Lung (tissue), 11 donors: ENCODE measurements at regions not wholly inside any gene's neighbourhood (a gene's known extent, or its start where the extent isn't known, plus 50 kb on each side); places are given as distances from the start of the nearest gene placed in this dataset.

Experiments
- ATAC-seq: fragments of 200-7000 bp; cut with Tn5 transposase; one replicate; pipeline ENCODE4 v1.9.1; 2020; ENCODE audit warnings: moderate number of reproducible peaks; ENCODE audit not compliant: insufficient read depth, low FRiP score
- DNase-seq, 3 donors: peaks; one replicate each; pipeline ENCODE4 v3.0.0-alpha.2; 2013 to 2017
- H3K27ac ChIP-seq, 2 donors: one replicate each; pipeline ENCODE4 v1.5.1; 2013; ENCODE audit warnings: mild to moderate bottlenecking in 2 of 2, moderate library complexity in 2 of 2, control low read depth in 1 of 2, inconsistent platforms in 1 of 2, low read depth in 1 of 2, low read length in 1 of 2
- H3K27me3 ChIP-seq, 3 donors: one replicate each; pipeline ENCODE4 v1.5.1; 2013; ENCODE audit warnings: low read length in 2 of 3; ENCODE audit not compliant: control insufficient read depth in 3 of 3, insufficient read depth in 3 of 3
- H3K36me3 ChIP-seq, 4 donors: one replicate each; pipeline ENCODE4 v1.5.1; 2013; ENCODE audit warnings: low read length in 4 of 4, mild to moderate bottlenecking in 1 of 4, moderate library complexity in 1 of 4; ENCODE audit not compliant: control insufficient read depth in 4 of 4, insufficient read depth in 4 of 4
- H3K4me1 ChIP-seq, 5 donors: one replicate each; pipeline ENCODE4 v1.5.1; 2013; ENCODE audit warnings: low read length in 5 of 5, mild to moderate bottlenecking in 2 of 5, moderate library complexity in 1 of 5; ENCODE audit not compliant: control insufficient read depth in 5 of 5, insufficient read depth in 5 of 5
- H3K4me3 ChIP-seq: one replicate; pipeline ENCODE4 v1.5.1; 2013; ENCODE audit warnings: mild to moderate bottlenecking, control low read depth, moderate library complexity
- H3K9ac ChIP-seq, 2 donors: one replicate each; pipeline ENCODE4 v1.5.1; 2013; ENCODE audit warnings: low read length in 2 of 2, control low read depth in 1 of 2; ENCODE audit not compliant: insufficient read depth in 1 of 2
- H3K9me3 ChIP-seq, 4 donors: one replicate each; pipeline ENCODE4 v1.5.1; 2013; ENCODE audit warnings: low read length in 3 of 4, mild to moderate bottlenecking in 1 of 4, moderate library complexity in 1 of 4; ENCODE audit not compliant: control insufficient read depth in 4 of 4, insufficient read depth in 3 of 4
- WGBS, 2 donors: extraction: QIAGEN DNeasy Blood & Tissue Kit; methylation state at CpG; one replicate each; pipeline ENCODE4 v1.1.7; 2013; 5-methylcytosine and 5-hydroxymethylcytosine counted together
- TF ChIP-seq, protein P1 (sequence below): IDR thresholded peaks from 2 replicates; pipeline ENCODE4 v1.5.1; 2012; ENCODE audit warnings: mild to moderate bottlenecking; ENCODE audit errors: control extremely low read depth, extremely low read depth
- donor health status: control.
- donor health status: control.
- donor health status: Bipolar disorder and iron deficiency.
- donor health status: healthy.
- donor health status: DM: yes; HTN: yes; CAD: no.

GRCh38 chr7:36082216-36082615 lies 70.8 kb upstream of the EEPD1 start:
- TF ChIP-seq, protein P1, sequence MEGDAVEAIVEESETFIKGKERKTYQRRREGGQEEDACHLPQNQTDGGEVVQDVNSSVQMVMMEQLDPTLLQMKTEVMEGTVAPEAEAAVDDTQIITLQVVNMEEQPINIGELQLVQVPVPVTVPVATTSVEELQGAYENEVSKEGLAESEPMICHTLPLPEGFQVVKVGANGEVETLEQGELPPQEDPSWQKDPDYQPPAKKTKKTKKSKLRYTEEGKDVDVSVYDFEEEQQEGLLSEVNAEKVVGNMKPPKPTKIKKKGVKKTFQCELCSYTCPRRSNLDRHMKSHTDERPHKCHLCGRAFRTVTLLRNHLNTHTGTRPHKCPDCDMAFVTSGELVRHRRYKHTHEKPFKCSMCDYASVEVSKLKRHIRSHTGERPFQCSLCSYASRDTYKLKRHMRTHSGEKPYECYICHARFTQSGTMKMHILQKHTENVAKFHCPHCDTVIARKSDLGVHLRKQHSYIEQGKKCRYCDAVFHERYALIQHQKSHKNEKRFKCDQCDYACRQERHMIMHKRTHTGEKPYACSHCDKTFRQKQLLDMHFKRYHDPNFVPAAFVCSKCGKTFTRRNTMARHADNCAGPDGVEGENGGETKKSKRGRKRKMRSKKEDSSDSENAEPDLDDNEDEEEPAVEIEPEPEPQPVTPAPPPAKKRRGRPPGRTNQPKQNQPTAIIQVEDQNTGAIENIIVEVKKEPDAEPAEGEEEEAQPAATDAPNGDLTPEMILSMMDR: no peak
- Histone ChIP-seq H3K9ac (no peak overlapping the region), H3K36me3 (no peaks in the 10 kb centered on the region), H3K9me3 (no peaks in the 10 kb centered on the region), H3K27me3 (no peaks in the 10 kb centered on the region), H3K4me1 (peaks cover 0 to 2% (median 0%) of the 10 kb centered on the region in 5 donors), H3K4me3 (no peak overlapping the region), H3K27ac (no peak overlapping the region)
- DNase-seq: no peak
- no peak for ATAC-seq
- WGBS, 2 donors: 73 to 94% methylated on average over 4 of the region's 4 CpGs

GRCh38 chr7:36082910-36083309 lies 70.1 kb upstream of the EEPD1 start:
- Histone ChIP-seq H3K4me3 (no peak overlapping the region), H3K9ac (no peak overlapping the region), H3K27me3 (no peaks in the 10 kb centered on the region), H3K9me3 (no peaks in the 10 kb centered on the region), H3K4me1 (peaks cover 0 to 2% (median 0%) of the 10 kb centered on the region in 5 donors), H3K27ac (no peak overlapping the region), H3K36me3 (no peaks in the 10 kb centered on the region)
- TF ChIP-seq, protein P1: no peak
- DNase-seq (no peak), ATAC-seq (no peak)
- 91 to 93% methylated on average over 5 of the region's 5 CpGs for WGBS, 2 donors

- DNase-seq (no peak), ATAC-seq (no peak)
- H3K36me3 ChIP-seq: no peaks in the 10 kb centered on the region
- no peaks in the 10 kb centered on the region for H3K27me3 ChIP-seq
- H3K27ac ChIP-seq: no peak overlapping the region
- no peak overlapping the region for H3K4me3 ChIP-seq
- peaks cover 0 to 2% (median 0%) of the 10 kb centered on the region in 5 donors for H3K4me1 ChIP-seq
- 92% methylated on average over 12 of the region's 12 CpGs for WGBS, 2 donors
- H3K9me3 ChIP-seq: no peaks in the 10 kb centered on the region
- TF ChIP-seq, protein P1: no peak
- no peak overlapping the region for H3K9ac ChIP-seq
Measured at GRCh38 chr7:36083626-36084380, 69.3 kb upstream of the EEPD1 start.
